GM12873 (cell line): ENCODE measurements at regions not wholly inside any gene's neighbourhood (a gene's known extent, or its start where the extent isn't known, plus 50 kb on each side); places are given as distances from the start of the nearest gene placed in this dataset.

Source experiments
- CTCF ChIP-seq: IDR thresholded peaks from 2 replicates; pipeline ENCODE4 v1.5.1; 2012; ENCODE audit warnings: low read depth, mild to moderate bottlenecking, moderate library complexity, low read length, control low read depth; ENCODE audit not compliant: insufficient read depth; ENCODE audit errors: missing control alignments

- TF ChIP-seq CTCF: no peak
These were observed 299.7 kb downstream of the BCAT1 start for GRCh38 chr12:24649209-24649608.

- TF ChIP-seq CTCF: no peak
These were observed 303.6 kb downstream of the BCAT1 start for GRCh38 chr12:24645254-24645653.

- TF ChIP-seq CTCF: no peak
These were observed 305.5 kb downstream of the BCAT1 start for GRCh38 chr12:24643120-24644119.

GRCh38 chr12:24639641-24640040 is 309.3 kb downstream of the BCAT1 start:
- no peak for TF ChIP-seq CTCF

- TF ChIP-seq CTCF: no peak
These were observed 316.4 kb downstream of the BCAT1 start for GRCh38 chr12:24632466-24632865.

- TF ChIP-seq CTCF: no peak
These were observed 317.1 kb downstream of the BCAT1 start for GRCh38 chr12:24631676-24632426.

GRCh38 chr12:24630856-24631255 is 318.0 kb downstream of the BCAT1 start:
- TF ChIP-seq CTCF: no peak
